ENCODE measurements at regions not wholly inside any gene's neighbourhood (a gene's known extent, or its start where the extent isn't known, plus 50 kb on each side); places are given as distances from the start of the nearest gene placed in this dataset.

- TF ChIP-seq, protein P1, sequence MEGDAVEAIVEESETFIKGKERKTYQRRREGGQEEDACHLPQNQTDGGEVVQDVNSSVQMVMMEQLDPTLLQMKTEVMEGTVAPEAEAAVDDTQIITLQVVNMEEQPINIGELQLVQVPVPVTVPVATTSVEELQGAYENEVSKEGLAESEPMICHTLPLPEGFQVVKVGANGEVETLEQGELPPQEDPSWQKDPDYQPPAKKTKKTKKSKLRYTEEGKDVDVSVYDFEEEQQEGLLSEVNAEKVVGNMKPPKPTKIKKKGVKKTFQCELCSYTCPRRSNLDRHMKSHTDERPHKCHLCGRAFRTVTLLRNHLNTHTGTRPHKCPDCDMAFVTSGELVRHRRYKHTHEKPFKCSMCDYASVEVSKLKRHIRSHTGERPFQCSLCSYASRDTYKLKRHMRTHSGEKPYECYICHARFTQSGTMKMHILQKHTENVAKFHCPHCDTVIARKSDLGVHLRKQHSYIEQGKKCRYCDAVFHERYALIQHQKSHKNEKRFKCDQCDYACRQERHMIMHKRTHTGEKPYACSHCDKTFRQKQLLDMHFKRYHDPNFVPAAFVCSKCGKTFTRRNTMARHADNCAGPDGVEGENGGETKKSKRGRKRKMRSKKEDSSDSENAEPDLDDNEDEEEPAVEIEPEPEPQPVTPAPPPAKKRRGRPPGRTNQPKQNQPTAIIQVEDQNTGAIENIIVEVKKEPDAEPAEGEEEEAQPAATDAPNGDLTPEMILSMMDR (IDR thresholded peaks at IDR 0.05), result no peak
- no peak for TF ChIP-seq POLR2A (IDR thresholded peaks at IDR 0.05)
Observed at GRCh38 chr1:189212606-189213005, 1265.1 kb downstream of the BRINP3 start.

Measured in esophagus squamous epithelium (tissue), 4 donors.